Stimulated activated CD8-positive, alpha-beta memory T cell treated with anti-CD3 and anti-CD28 coated beads, Interleukin-15, amount 100 ng/mL, for 1 hour (primary cell): ENCODE measurements at regions not wholly inside any gene's neighbourhood (a gene's known extent, or its start where the extent isn't known, plus 50 kb on each side); places are given as distances from the start of the nearest gene placed in this dataset.

ENCODE experiments used
- DNase-seq: peaks from one replicate; pipeline ENCODE4 v3.0.0-alpha.2; 2020; ENCODE audit warnings: low read depth

- DNase-seq: no peak
Observed at GRCh38 chr10:78774999-78775711, 293.6 kb upstream of the ZMIZ1 start.

DNA sequence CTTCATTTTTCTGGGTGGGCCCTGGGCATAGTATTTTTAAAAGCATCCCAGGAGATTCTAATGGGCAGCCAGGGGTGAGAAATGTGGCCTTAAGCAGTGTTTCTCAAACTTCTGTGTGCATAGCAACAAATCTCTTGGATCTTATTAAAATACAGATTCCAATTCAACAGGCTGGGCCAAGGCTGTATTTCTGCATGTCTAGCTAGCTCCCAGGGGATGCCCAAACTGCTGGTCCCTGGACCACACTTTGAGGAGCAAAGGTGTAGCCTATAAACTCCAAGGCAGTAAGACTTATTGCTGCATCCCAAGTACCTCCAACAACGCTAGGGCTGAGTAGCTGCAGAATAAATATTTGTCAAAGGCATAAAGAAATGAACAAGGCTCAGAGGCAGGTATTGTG lies 292.9 kb upstream of the ZMIZ1 start:
- DNase-seq: no peak

DNA sequence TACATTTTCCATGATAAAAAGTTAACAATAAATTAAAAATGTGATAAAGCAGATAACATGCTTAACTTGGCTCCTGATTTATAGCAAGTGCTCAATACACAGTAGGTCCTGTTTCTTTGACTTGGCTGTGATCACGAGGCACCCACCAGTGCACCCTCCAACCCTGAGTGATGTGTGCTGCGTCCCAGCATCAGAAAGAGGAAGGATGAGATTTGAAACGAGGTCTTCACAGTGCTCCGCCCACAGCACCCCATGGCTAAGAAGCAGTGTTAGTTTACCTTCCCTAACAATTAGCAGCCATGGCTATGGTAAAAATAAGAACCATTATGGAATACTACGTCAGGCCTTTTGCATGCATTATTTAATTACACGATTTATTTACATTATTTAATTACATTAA lies 292.0 kb upstream of the ZMIZ1 start:
- DNase-seq: no peak

DNA sequence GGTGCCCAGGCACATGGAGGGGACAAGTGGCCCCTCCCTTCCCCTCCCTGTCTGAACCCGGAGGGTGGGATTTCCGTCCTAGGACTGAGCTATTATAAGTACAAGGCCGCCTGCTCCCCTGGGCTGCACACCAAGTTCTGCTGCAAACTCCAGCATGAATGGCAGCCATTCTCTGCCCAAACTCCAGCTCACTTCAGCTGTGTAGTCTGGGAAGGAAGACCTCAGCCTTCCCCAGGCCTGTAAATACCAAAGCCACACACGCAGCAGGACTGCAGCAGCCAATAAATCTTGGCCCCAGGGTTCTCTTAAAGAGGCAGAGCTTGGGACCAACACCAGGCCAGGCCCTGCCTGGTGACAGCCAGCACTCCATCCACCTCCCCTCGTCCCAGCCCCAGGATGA lies 291.3 kb upstream of the ZMIZ1 start:
- no peak for DNase-seq

DNA sequence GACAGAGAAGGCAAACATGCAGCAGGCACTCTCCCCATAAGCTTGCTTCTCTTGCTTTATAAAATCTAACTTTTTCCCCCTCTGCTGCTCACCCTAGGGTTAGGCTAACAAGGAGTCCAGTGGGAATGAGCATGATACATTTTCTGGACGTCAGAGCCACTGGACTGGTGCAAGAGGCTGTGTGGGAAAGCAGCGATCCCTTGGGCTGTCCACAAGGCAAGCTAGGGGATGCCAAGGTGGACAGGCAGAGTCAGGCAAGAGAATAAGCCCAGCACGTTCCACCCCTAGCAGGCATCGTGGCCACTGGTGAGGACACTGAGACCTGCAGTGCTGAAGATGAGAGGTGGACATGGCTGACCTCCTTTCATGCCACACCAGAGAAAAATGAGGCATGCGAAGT lies 290.9 kb upstream of the ZMIZ1 start:
- DNase-seq: no peak

DNA sequence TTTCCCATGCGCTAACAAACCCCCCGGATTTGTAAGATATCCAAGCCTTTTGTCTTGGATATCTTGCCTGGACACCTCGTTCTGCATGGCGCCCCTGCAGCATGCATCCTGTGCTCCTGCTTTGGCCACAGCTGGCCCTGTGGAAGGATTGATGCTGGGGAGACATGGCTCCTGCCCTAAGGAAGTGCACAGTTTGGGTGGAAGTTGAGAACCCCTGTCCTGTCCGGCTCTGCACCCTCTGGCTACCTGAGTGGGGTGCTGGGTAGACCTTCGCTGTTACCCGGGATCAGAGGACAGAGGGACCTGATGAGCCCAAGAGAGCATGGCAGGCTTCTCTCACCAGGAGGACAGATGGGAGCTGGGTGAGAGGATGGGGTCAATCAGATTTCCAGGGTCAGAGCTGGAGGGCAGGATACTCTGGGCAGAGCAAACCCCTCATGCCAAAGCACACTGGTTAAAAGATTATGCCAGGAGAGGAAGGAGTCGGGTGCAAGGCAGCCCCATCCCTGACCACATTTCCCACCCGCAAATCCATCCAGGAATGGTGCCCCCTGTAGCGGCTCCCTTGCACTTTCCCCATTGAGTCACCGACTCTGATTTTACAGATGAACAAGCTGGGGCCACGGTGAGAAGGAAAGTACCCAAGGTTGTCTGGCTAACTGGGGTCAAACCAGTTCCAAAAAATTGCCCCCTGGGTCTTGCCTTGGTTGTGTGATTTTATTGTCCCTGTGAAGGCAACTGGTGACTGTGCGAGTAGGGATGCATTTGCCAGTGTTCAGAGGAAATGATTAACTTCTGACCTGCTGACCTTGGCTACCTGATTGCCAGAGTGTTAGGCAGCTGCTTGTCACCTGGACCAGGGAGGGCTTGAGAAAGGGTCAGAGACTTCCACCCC lies 290.1 kb upstream of the ZMIZ1 start:
- DNase-seq: no peak

DNA sequence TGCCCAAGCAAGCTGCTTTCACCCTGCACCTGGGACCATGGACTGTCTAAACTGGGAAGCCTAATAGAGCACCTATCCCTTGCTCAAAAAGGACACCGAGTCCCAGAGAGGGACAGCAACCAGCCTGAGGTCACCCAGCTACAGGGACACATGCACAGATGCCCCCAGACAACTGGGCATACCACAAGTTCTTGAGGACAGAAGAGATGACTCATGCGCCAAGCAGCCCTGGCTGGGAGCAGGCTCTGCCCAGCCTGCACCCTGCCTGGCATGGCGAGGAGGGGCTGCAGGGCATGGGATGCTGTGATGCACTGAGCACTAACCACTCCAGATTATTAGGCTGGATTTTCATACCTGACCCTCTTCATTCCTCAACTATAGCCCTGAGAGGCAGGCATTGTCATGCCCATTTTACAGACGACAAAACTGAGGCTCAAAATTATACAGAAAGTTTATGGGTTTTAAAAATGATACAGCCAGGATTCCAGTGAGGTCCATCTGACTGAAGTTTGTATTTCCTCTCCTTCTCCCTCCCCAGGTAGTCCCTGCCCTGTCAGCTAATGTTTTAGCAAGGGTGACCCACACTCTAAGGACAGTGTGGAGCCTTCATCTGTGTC lies 289.3 kb upstream of the ZMIZ1 start:
- no peak for DNase-seq

- DNase-seq: no peak
Observed at GRCh38 chr10:78780551-78780961, 288.2 kb upstream of the ZMIZ1 start.

DNA sequence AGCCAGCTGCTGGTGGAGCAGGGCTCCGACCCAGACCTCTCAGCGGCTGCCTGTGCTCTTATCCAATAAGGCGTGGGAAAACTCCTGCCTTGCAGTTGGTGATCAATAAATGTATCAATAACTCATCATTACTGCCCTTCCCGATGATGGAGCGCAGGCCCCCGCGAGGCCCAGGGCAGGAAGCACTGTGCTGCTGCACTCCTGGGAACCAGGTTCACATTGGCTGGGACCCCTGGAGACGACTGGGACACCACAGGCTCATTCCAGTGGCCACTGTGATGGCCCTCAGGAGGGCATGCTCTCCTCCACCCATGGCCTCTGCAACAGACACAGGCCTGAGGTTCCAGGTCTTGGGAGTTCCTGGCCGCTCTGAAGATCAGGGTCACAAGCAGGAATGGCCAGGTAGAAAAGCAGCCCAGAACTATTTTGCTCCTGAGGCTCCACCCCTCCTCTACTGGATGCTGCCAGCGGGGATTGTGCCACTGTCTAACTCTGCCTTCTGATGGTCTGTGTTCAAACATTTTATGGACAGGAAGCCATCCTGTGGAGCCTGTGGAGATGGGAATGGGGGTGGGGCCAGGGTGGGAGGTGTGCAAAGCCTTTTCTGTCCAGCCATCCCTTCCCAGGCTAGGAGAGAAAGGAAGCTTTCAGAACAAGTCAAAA lies 287.4 kb upstream of the ZMIZ1 start:
- DNase-seq: no peak

DNA sequence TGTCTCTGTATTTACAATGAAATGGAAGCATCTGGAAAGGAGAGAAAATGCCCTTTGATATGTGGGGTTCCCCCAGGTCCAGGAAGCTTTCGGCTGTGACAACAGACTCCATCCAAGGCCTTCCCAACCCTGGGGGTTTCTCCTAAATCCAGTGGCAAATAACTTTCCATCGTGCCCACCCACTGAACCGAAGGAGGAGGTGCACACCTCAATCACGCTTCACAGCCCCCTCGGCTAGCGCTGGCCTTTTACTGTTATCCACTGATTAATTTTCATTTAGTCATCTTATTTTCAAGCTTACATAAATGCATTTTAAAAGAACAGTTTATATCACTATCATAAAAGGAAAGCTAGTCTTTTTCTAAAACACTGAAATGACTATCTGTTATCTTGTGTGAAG lies 286.8 kb upstream of the ZMIZ1 start:
- no peak for DNase-seq

GRCh38 chr10:78782441-78782840 lies 286.3 kb upstream of the ZMIZ1 start:
- no peak for DNase-seq

GRCh38 chr10:78783753-78784152 lies 285.0 kb upstream of the ZMIZ1 start:
- DNase-seq: no peak

- no peak for DNase-seq
Observed at GRCh38 chr10:78784546-78784945, 284.2 kb upstream of the ZMIZ1 start.

DNA sequence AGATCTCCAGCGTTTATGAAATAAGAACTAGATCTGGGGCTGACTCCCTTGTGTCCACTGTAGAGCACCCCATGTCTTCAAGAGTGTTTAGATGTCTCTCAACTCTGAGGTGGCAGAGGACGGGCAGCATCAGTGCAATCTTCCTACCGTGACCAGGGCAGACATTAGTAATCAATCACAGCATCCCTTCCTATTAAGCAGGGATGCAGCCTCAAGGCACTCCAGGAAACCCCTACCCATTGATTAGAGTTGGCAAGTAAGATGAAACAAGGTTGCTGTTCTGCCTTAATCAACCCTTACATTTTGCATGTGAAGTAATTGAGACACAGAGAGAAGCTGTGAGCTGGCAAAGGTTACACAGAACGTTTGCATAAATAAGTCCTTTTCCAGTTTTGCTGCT lies 283.7 kb upstream of the ZMIZ1 start:
- DNase-seq: no peak

- no peak for DNase-seq
Observed at GRCh38 chr10:78785991-78786390, 282.8 kb upstream of the ZMIZ1 start.

- DNase-seq: no peak
Observed at GRCh38 chr10:78787125-78787524, 281.6 kb upstream of the ZMIZ1 start.

DNA sequence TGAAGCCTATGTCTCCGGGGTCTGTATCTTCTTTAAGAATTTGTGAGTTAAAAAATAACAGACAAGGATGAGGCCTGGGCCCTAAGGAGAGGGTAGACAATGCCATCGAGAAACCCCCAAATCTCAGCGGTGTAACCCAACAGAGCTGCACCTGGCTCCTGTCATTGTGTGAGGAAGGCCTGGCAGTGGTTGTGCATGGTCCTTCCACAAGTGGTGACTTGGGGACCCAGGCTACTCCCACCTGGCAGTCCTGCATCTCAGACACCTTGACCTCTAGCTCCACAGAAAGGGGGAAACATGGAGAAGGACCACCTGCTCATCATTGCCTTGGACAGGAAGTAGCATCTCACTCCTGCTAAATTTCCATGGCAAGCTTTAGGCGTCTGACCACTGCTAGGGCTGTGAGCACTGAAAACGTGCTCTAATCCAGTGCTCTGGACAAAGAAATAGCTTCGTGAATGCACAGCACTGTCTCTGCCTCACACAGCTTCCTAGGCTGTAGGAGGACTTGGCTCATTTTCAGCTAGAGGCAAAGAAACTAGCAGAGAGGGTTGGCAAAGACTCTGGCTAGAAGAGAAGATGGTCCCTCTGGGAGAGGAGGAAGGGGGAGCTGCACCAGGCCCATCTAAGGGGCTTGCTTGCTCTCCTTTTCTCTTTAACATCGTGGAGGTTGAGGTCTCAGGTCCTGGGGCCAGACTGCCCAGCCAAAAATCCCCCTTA lies 273.9 kb upstream of the ZMIZ1 start:
- no peak for DNase-seq

DNA sequence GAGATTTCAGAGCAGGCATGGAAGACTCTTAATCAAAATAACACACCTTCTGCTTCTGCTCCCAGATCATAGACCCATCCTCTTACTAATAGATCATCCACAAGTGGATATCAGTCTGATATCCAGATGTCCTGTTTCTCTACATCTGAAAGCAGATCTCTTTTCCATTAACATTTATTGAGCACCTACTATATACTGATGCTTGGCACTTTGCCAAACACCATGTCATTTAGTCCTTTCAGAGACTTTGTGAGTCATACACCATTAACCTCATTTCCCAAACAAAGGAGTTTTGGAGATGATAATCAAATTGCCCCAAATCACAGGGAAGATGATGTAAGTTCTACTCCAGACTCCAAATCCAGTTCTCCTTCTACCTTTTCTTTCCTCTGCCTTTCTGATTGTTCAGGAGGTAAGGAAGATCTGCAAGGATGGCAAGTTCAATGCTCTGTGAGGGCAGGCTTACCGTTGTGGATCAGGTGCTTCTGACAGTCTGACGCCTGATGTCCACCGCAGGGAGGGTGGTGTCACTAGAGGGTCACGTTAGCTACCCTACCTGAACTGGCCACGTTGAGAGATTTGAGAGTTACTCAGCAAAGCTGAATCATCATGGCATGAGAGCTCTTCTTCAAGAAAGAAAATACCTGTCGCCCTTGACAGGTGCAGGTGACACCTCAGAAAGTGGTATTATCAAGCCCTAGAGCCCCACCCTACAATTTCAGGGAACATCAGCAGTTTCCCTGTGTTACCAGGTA lies 269.6 kb upstream of the ZMIZ1 start:
- no peak for DNase-seq

GRCh38 chr10:78800006-78800405 lies 268.8 kb upstream of the ZMIZ1 start:
- no peak for DNase-seq

DNA sequence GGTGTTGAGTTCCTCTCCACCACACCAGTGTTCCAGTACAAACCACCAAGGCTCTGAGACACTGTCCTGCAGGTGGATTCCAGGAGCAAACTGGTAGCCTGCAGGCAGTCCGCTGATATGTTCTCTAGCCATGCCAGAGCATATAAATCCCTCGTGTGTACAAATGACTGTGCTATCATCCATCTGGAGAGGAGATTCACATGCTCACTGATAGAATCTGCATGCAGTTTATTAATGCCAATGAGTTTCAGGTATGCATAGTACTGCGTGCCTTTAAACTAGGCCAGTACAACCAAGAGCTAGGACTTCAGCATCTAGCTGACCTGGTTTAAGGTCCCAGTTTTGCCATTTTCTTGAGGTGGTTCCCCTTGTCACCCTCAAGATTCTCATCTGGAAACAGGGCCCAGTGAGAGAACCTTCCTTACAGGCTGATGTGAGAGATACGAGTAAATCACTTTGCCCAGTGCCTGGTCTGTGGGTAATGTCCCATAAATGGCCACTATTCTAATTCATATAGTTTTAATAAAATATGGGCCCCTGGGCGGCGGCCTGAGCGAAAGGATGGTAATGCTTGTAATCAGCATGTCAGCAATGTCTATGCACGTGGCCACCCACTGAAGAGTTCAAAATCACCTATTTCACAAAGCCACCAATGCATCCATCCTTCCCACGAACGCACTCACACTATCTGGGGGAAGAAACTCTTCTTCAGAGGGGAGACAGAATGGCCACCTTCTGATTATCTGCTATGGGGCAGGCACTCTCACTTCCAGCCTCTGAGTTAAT lies 268.0 kb upstream of the ZMIZ1 start:
- no peak for DNase-seq
